ENCODE measurements at regions not wholly inside any gene's neighbourhood (a gene's known extent, or its start where the extent isn't known, plus 50 kb on each side); places are given as distances from the start of the nearest gene placed in this dataset.
A peak's percentile ranks its signal among the peaks of the same experiment; 100 is the strongest.

GRCh38 chr3:8212794-8213193 is 288.8 kb upstream of the LMCD1 start:
- no peaks in the 10 kb centered on the region for H3K27me3 ChIP-seq
- WGBS, 5 donors, result 61 to 76% (median 68%) methylated on average over 4 of the region's 4 CpGs
- no peak for TF ChIP-seq EP300 (IDR thresholded peaks at IDR 0.05)
- no peak for TF ChIP-seq POLR2A (IDR thresholded peaks at IDR 0.05)
- no peak for TF ChIP-seq POLR2AphosphoS5 (IDR thresholded peaks at IDR 0.05)
- TF ChIP-seq, protein P1, sequence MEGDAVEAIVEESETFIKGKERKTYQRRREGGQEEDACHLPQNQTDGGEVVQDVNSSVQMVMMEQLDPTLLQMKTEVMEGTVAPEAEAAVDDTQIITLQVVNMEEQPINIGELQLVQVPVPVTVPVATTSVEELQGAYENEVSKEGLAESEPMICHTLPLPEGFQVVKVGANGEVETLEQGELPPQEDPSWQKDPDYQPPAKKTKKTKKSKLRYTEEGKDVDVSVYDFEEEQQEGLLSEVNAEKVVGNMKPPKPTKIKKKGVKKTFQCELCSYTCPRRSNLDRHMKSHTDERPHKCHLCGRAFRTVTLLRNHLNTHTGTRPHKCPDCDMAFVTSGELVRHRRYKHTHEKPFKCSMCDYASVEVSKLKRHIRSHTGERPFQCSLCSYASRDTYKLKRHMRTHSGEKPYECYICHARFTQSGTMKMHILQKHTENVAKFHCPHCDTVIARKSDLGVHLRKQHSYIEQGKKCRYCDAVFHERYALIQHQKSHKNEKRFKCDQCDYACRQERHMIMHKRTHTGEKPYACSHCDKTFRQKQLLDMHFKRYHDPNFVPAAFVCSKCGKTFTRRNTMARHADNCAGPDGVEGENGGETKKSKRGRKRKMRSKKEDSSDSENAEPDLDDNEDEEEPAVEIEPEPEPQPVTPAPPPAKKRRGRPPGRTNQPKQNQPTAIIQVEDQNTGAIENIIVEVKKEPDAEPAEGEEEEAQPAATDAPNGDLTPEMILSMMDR (IDR thresholded peaks at IDR 0.05), result no peak
- no peak for DNase-seq
- no peak overlapping the region for H3K27ac ChIP-seq
- H3K9me3 ChIP-seq, result no peaks in the 10 kb centered on the region
- intact Hi-C loops (cut with DNase I; ENCODE audit: low total_unique reads), result no loop called here
- no peaks in the 10 kb centered on the region for H3K4me1 ChIP-seq
- no peaks in the 10 kb centered on the region for H3K36me3 ChIP-seq
- no peak overlapping the region for H3K4me3 ChIP-seq

DNA sequence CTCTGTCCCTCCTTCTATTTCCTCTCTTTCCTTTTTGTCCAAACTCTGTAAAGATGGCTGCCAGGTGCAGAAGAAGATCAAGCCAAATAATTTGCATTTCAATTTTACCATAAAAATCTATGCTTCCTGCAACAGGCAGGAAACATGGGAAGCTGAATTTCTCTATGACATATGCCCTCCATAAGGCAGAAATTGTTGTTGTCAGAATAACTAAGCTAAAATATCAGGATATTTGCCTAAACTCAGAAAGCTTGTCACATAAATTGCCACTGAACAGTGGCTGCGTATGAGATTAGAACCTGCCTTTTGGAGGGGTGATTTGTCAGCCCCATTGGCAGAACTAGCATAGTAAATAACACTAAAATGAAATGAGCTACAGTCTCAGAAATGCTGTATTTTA is 288.3 kb upstream of the LMCD1 start:
- WGBS, 5 donors, result 92 to 100% (median 94%) methylated on average over 1 of the region's 1 CpG
- intact Hi-C loops (cut with DNase I; ENCODE audit: low total_unique reads), result no loop called here
- TF ChIP-seq POLR2AphosphoS5 (IDR thresholded peaks at IDR 0.05) (no peak), EP300 (IDR thresholded peaks at IDR 0.05) (no peak), POLR2A (IDR thresholded peaks at IDR 0.05) (no peak)
- TF ChIP-seq, protein P1 (IDR thresholded peaks at IDR 0.05), result no peak

GRCh38 chr3:8215821-8216220 is 285.8 kb upstream of the LMCD1 start:
- TF ChIP-seq POLR2A (IDR thresholded peaks at IDR 0.05), result no peak
- intact Hi-C loops (cut with DNase I; ENCODE audit: low total_unique reads), result no loop called here
- H3K36me3 ChIP-seq, result no peaks in the 10 kb centered on the region
- 84 to 92% (median 89%) methylated on average over 3 of the region's 3 CpGs for WGBS, 5 donors
- no peaks in the 10 kb centered on the region for H3K9me3 ChIP-seq
- no peak overlapping the region for H3K4me3 ChIP-seq
- no peak for DNase-seq
- no peaks in the 10 kb centered on the region for H3K27me3 ChIP-seq
- H3K4me1 ChIP-seq, result no peaks in the 10 kb centered on the region
- H3K27ac ChIP-seq, result no peak overlapping the region

More for the DNA sequence above, 288.3 kb upstream of the LMCD1 start:
- no peak overlapping the region for H3K4me3 ChIP-seq
- no peaks in the 10 kb centered on the region for H3K9me3 ChIP-seq
- H3K27me3 ChIP-seq, result no peaks in the 10 kb centered on the region
- H3K4me1 ChIP-seq, result no peaks in the 10 kb centered on the region
- no peak for DNase-seq
- no peak overlapping the region for H3K27ac ChIP-seq
- no peaks in the 10 kb centered on the region for H3K36me3 ChIP-seq

DNA sequence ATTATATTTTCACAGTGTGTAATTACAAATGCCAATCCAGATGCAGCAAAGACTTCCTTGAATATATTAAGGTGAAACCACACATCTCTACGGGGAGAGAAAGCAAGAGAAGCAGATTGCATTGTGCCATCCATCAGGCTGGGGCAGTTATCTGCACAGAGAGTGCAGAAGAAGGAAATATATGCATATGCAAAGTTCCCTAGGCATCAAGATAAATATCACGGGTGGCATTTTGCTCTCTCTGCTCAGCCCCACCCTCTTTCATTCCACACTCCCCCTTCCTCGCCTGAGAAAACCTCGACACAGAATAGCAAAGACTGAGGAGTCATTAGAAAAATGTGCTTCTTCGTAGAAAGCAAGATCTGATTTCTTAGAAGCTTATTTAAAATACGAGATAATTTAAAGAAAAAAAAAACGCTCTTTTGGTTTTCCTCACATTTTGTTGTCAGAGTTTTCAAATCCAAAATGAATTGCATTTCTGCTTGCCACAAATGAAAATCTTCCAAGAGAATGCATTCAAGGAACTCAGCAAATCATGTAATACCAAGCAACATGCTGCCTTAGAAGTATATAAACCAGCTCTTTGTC is 283.2 kb upstream of the LMCD1 start:
- TF ChIP-seq POLR2A (IDR thresholded peaks at IDR 0.05) (no peak), EP300 (IDR thresholded peaks at IDR 0.05) (no peak)
- intact Hi-C loops (cut with DNase I; ENCODE audit: low total_unique reads), result no loop called here
- 61 to 70% (median 66%) methylated on average over 7 of the region's 7 CpGs for WGBS, 5 donors

GRCh38 chr3:8220291-8220690 is 281.3 kb upstream of the LMCD1 start:
- Histone ChIP-seq H3K27me3 (no peaks in the 10 kb centered on the region), H3K4me1 (peaks cover 0 to 10% (median 0%) of the 10 kb centered on the region in 4 donors), H3K27ac (no peak overlapping the region), H3K9me3 (no peaks in the 10 kb centered on the region), H3K4me3 (no peak overlapping the region), H3K36me3 (no peaks in the 10 kb centered on the region)
- TF ChIP-seq POLR2A (IDR thresholded peaks at IDR 0.05), result no peak
- TF ChIP-seq, protein P1 (IDR thresholded peaks at IDR 0.05), result no peak
- no peak for TF ChIP-seq POLR2AphosphoS5 (IDR thresholded peaks at IDR 0.05)
- TF ChIP-seq EP300 (IDR thresholded peaks at IDR 0.05), result no peak
- intact Hi-C loops (cut with DNase I; ENCODE audit: low total_unique reads), result no loop called here
- peak in 1 of 2 donors; percentile 11 for DNase-seq

More for the DNA sequence above, 283.2 kb upstream of the LMCD1 start:
- Histone ChIP-seq H3K27ac (no peak overlapping the region), H3K27me3 (no peaks in the 10 kb centered on the region), H3K9me3 (no peaks in the 10 kb centered on the region), H3K4me3 (no peak overlapping the region), H3K4me1 (peaks cover 0 to 5% (median 0%) of the 10 kb centered on the region in 4 donors), H3K36me3 (no peaks in the 10 kb centered on the region)
- no peak for DNase-seq

Measured in stomach (tissue), 8 donors.